ENCODE measurements at regions not wholly inside any gene's neighbourhood (a gene's known extent, or its start where the extent isn't known, plus 50 kb on each side); places are given as distances from the start of the nearest gene placed in this dataset.

GRCh38 chr6:82775361-82775760 is 290.3 kb downstream of the UBE3D start:
- TF ChIP-seq CTCF (conservative IDR thresholded peaks at IDR 0.05; ENCODE audit: low read depth, low read length), result no peak
- H3K4me3 ChIP-seq (ENCODE audit: low read depth, low read length), result no peak overlapping the region
- no peak for DNase-seq (ENCODE audit: low read depth)

GRCh38 chr6:82775981-82776380 is 289.7 kb downstream of the UBE3D start:
- no peak for TF ChIP-seq CTCF (conservative IDR thresholded peaks at IDR 0.05; ENCODE audit: low read depth, low read length)
- H3K4me3 ChIP-seq (ENCODE audit: low read depth, low read length), result no peak overlapping the region
- no peak for DNase-seq (ENCODE audit: low read depth)

GRCh38 chr6:82779041-82779440 is 286.6 kb downstream of the UBE3D start:
- no peak for TF ChIP-seq CTCF (conservative IDR thresholded peaks at IDR 0.05; ENCODE audit: low read depth, low read length)
- DNase-seq (ENCODE audit: low read depth), result no peak

GRCh38 chr6:82780334-82780733 is 285.3 kb downstream of the UBE3D start:
- no peak overlapping the region for H3K4me3 ChIP-seq (ENCODE audit: low read depth, low read length)
- DNase-seq (ENCODE audit: low read depth), result no peak
- TF ChIP-seq CTCF (conservative IDR thresholded peaks at IDR 0.05; ENCODE audit: low read depth, low read length), result no peak

More at GRCh38 chr6:82779041-82779440, 286.6 kb downstream of the UBE3D start:
- no peak overlapping the region for H3K4me3 ChIP-seq (ENCODE audit: low read depth, low read length)

- no peak for DNase-seq (ENCODE audit: low read depth)
- TF ChIP-seq CTCF (conservative IDR thresholded peaks at IDR 0.05; ENCODE audit: low read depth, low read length), result no peak
- no peak overlapping the region for H3K4me3 ChIP-seq (ENCODE audit: low read depth, low read length)
Measured at GRCh38 chr6:82781620-82782204, 283.9 kb downstream of the UBE3D start.

- TF ChIP-seq CTCF (conservative IDR thresholded peaks at IDR 0.05; ENCODE audit: low read depth, low read length), result peak; percentile 38
- H3K4me3 ChIP-seq (ENCODE audit: low read depth, low read length), result no peak overlapping the region
- DNase-seq (ENCODE audit: low read depth), result no peak
Measured at GRCh38 chr6:82783587-82784236, 281.9 kb downstream of the UBE3D start.

GRCh38 chr6:82785206-82785605 is 280.4 kb downstream of the UBE3D start:
- DNase-seq (ENCODE audit: low read depth), result no peak
- H3K4me3 ChIP-seq (ENCODE audit: low read depth, low read length), result no peak overlapping the region
- TF ChIP-seq CTCF (conservative IDR thresholded peaks at IDR 0.05; ENCODE audit: low read depth, low read length), result no peak
